ENCODE measurements at regions not wholly inside any gene's neighbourhood (a gene's known extent, or its start where the extent isn't known, plus 50 kb on each side); places are given as distances from the start of the nearest gene placed in this dataset.

- peaks cover under 1% of the 10 kb centered on the region for H3K4me1 Mint-ChIP-seq
- no peak overlapping the region for H3K27ac Mint-ChIP-seq
- no peak for ATAC-seq
- H3K27me3 Mint-ChIP-seq, result no peaks in the 10 kb centered on the region
- DNase-seq, result no peak
- intact Hi-C loops (cut with DNase I, micrococcal nuclease), result no loop called here
- H3K4me3 Mint-ChIP-seq, result no peak overlapping the region
- no peaks in the 10 kb centered on the region for H3K36me3 Mint-ChIP-seq (ENCODE audit: low read depth)
- H3K9me3 Mint-ChIP-seq (ENCODE audit: low read depth), result no peaks in the 10 kb centered on the region
- CTCF ChIA-PET, result no interaction called here
- POLR2A ChIA-PET, result no interaction called here
These were observed 425.2 kb downstream of the IDS start for GRCh38 chrX:149079805-149080406.

GRCh38 chrX:149074398-149074797 lies 430.7 kb downstream of the IDS start:
- intact Hi-C loops (cut with DNase I, micrococcal nuclease), result no loop called here
- DNase-seq, result peak; percentile 27
- H3K27ac Mint-ChIP-seq, result no peak overlapping the region
- peak; percentile 63 for ATAC-seq
- H3K27me3 Mint-ChIP-seq, result no peaks in the 10 kb centered on the region
- no peak overlapping the region for H3K4me3 Mint-ChIP-seq
- CTCF ChIA-PET, result interaction anchor here (0.6 kb wide), 1 partner anchor 1348 kb away, joined by 3 read pairs; no protein-coding TSS in a partner anchor
- H3K9me3 Mint-ChIP-seq (ENCODE audit: low read depth), result no peaks in the 10 kb centered on the region
- POLR2A ChIA-PET, result no interaction called here
- H3K4me1 Mint-ChIP-seq, result peaks cover 5% of the 10 kb centered on the region
- H3K36me3 Mint-ChIP-seq (ENCODE audit: low read depth), result no peaks in the 10 kb centered on the region

GRCh38 chrX:149073479-149073878 lies 431.6 kb downstream of the IDS start:
- H3K27ac Mint-ChIP-seq, result no peak overlapping the region
- no peak overlapping the region for H3K4me3 Mint-ChIP-seq
- no peaks in the 10 kb centered on the region for H3K9me3 Mint-ChIP-seq (ENCODE audit: low read depth)
- CTCF ChIA-PET, result no interaction called here
- no peaks in the 10 kb centered on the region for H3K36me3 Mint-ChIP-seq (ENCODE audit: low read depth)
- intact Hi-C loops (cut with DNase I, micrococcal nuclease), result no loop called here
- DNase-seq (no peak), ATAC-seq (no peak)
- H3K27me3 Mint-ChIP-seq, result no peaks in the 10 kb centered on the region
- POLR2A ChIA-PET, result no interaction called here
- H3K4me1 Mint-ChIP-seq, result peaks cover 5% of the 10 kb centered on the region

- ATAC-seq (no peak), DNase-seq (no peak)
- Mint-ChIP-seq H3K4me3 (no peak overlapping the region), H3K9me3 (ENCODE audit: low read depth) (no peaks in the 10 kb centered on the region), H3K27me3 (no peaks in the 10 kb centered on the region), H3K27ac (no peak overlapping the region), H3K4me1 (peaks cover 5% of the 10 kb centered on the region), H3K36me3 (ENCODE audit: low read depth) (no peaks in the 10 kb centered on the region)
- ChIA-PET POLR2A (no interaction called here), CTCF (no interaction called here)
- intact Hi-C loops (cut with DNase I, micrococcal nuclease), result no loop called here
These were observed 435.2 kb downstream of the IDS start for GRCh38 chrX:149069899-149070298.

- Mint-ChIP-seq H3K36me3 (ENCODE audit: low read depth) (no peaks in the 10 kb centered on the region), H3K4me3 (no peak overlapping the region), H3K4me1 (no peaks in the 10 kb centered on the region), H3K9me3 (ENCODE audit: low read depth) (no peaks in the 10 kb centered on the region), H3K27me3 (no peaks in the 10 kb centered on the region), H3K27ac (no peak overlapping the region)
- intact Hi-C loops (cut with DNase I, micrococcal nuclease), result no loop called here
- ATAC-seq (no peak), DNase-seq (no peak)
- POLR2A ChIA-PET, result no interaction called here
- CTCF ChIA-PET, result no interaction called here
These were observed 444.2 kb downstream of the IDS start for GRCh38 chrX:149060921-149061320.

Measured in activated CD4-positive, alpha-beta T cell treated with anti-CD3 and anti-CD28 coated beads for 36 hours (primary cell).